DMS 273 treated with DMSO at 0.1 percent for 48 hours (cell line): ENCODE measurements at regions not wholly inside any gene's neighbourhood (a gene's known extent, or its start where the extent isn't known, plus 50 kb on each side); places are given as distances from the start of the nearest gene placed in this dataset.
"Not testable (repeated sequence)": the region's sequence is repeated elsewhere in the genome, so short reads cannot be mapped to it uniquely, and the experiment has no call there.

Experiments used
- DNase-seq: peaks from one replicate; lab custom pipeline; 2025; lab: John Stamatoyannopoulos, UW

GRCh38 chr4:170801771-170802170, 712.0 kb upstream of the AADAT start:
- DNase-seq: no peak

- DNase-seq: no peak
Observed at GRCh38 chr4:170794525-170794924, 704.8 kb upstream of the AADAT start.

- DNase-seq: not testable (repeated sequence)
Observed at GRCh38 chr4:170788540-170789051, 698.8 kb upstream of the AADAT start.

GRCh38 chr4:170777663-170778062, 687.9 kb upstream of the AADAT start:
- no peak for DNase-seq

- no peak for DNase-seq
Observed at GRCh38 chr4:170776983-170777382, 687.2 kb upstream of the AADAT start.

- DNase-seq: no peak
Observed at GRCh38 chr4:170775851-170776250, 686.1 kb upstream of the AADAT start.

- no peak for DNase-seq
Observed at GRCh38 chr4:170773709-170774273, 684.0 kb upstream of the AADAT start.

- no peak for DNase-seq
Observed at GRCh38 chr4:170772429-170772828, 682.7 kb upstream of the AADAT start.

GRCh38 chr4:170770664-170771063, 680.9 kb upstream of the AADAT start:
- DNase-seq: no peak

GRCh38 chr4:170769862-170770261, 680.1 kb upstream of the AADAT start:
- DNase-seq: no peak

GRCh38 chr4:170758988-170759387, 669.2 kb upstream of the AADAT start:
- no peak for DNase-seq

GRCh38 chr4:170750519-170750918, 660.8 kb upstream of the AADAT start:
- DNase-seq: no peak

- DNase-seq: no peak
Observed at GRCh38 chr4:170748975-170749374, 659.2 kb upstream of the AADAT start.

GRCh38 chr4:170743633-170744032, 653.9 kb upstream of the AADAT start:
- no peak for DNase-seq

- DNase-seq: no peak
Observed at GRCh38 chr4:170741856-170742255, 652.1 kb upstream of the AADAT start.

GRCh38 chr4:170736710-170737109, 647.0 kb upstream of the AADAT start:
- DNase-seq: no peak

- DNase-seq: no peak
Observed at GRCh38 chr4:170729897-170730296, 640.1 kb upstream of the AADAT start.

GRCh38 chr4:170729236-170729635, 639.5 kb upstream of the AADAT start:
- DNase-seq: no peak

GRCh38 chr4:170724191-170724590, 634.4 kb upstream of the AADAT start:
- no peak for DNase-seq

- DNase-seq: no peak
Observed at GRCh38 chr4:170723171-170723570, 633.4 kb upstream of the AADAT start.

- no peak for DNase-seq
Observed at GRCh38 chr4:170721812-170722373, 632.1 kb upstream of the AADAT start.

GRCh38 chr4:170716868-170717267, 627.1 kb upstream of the AADAT start:
- no peak for DNase-seq

- DNase-seq: no peak
Observed at GRCh38 chr4:170705907-170706306, 616.2 kb upstream of the AADAT start.

GRCh38 chr4:170700064-170700463, 610.3 kb upstream of the AADAT start:
- no peak for DNase-seq
